Progenitor cell of endocrine pancreas (in vitro differentiated cells): ENCODE measurements at regions not wholly inside any gene's neighbourhood (a gene's known extent, or its start where the extent isn't known, plus 50 kb on each side); places are given as distances from the start of the nearest gene placed in this dataset.

Experiments used
- DNase-seq: peaks from one replicate; pipeline ENCODE4 v3.0.0; 2021; ENCODE audit warnings: low spot score; ENCODE audit not compliant: unreplicated experiment
- H3K27ac Mint-ChIP-seq: 2 replicates; pipeline ENCODE4 v1.8.0; 2021; ENCODE audit warnings: mild to moderate bottlenecking, moderate library complexity, mixed read lengths
- H3K27me3 Mint-ChIP-seq: 2 replicates; pipeline ENCODE4 v1.8.0; 2021; ENCODE audit warnings: mixed read lengths
- H3K36me3 Mint-ChIP-seq: 2 replicates; pipeline ENCODE4 v1.8.0; 2022; ENCODE audit warnings: mixed read lengths; ENCODE audit not compliant: insufficient read depth
- H3K4me1 Mint-ChIP-seq: 2 replicates; pipeline ENCODE4 v1.8.0; 2021; ENCODE audit warnings: low read depth, mixed read lengths
- H3K4me3 Mint-ChIP-seq: 2 replicates; pipeline ENCODE4 v1.8.0; 2021; ENCODE audit warnings: low read depth, mild to moderate bottlenecking, moderate library complexity, mixed read lengths
- H3K9me3 Mint-ChIP-seq: 2 replicates; pipeline ENCODE4 v1.8.0; 2021; ENCODE audit warnings: low read depth, mixed read lengths
- TF ChIP-seq, protein P1 (sequence below): fragments of 200-600 bp; sonication (generic); IDR thresholded peaks from one replicate; pipeline ENCODE4 v1.5.0; 2021; ENCODE audit warnings: antibody characterized with exemption, mild to moderate bottlenecking; ENCODE audit not compliant: unreplicated experiment

DNA sequence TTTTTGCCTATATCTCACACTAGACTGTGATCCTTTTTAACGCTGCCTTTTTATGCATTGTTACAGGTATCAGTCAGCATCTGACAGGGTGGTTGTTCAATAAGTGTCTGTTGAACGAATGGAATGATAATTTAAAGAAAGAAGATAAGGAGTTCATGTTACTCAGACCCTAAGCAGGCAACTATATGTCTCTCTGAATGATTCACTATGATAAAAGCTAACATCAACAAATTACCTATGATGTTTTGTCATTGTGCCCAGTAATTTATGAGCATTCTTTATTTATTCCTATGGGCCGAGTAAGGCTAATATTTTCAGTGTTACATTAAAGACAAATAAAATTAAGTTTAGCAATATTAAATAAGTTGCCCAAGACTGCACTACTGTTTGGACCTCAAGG, 435.0 kb upstream of the KIF2B start:
- H3K27me3 Mint-ChIP-seq = no peaks in the 10 kb centered on the region
- H3K36me3 Mint-ChIP-seq = no peaks in the 10 kb centered on the region
- peaks cover 4% of the 10 kb centered on the region for H3K4me1 Mint-ChIP-seq
- DNase-seq = no peak
- no peak overlapping the region for H3K4me3 Mint-ChIP-seq
- TF ChIP-seq, protein P1, sequence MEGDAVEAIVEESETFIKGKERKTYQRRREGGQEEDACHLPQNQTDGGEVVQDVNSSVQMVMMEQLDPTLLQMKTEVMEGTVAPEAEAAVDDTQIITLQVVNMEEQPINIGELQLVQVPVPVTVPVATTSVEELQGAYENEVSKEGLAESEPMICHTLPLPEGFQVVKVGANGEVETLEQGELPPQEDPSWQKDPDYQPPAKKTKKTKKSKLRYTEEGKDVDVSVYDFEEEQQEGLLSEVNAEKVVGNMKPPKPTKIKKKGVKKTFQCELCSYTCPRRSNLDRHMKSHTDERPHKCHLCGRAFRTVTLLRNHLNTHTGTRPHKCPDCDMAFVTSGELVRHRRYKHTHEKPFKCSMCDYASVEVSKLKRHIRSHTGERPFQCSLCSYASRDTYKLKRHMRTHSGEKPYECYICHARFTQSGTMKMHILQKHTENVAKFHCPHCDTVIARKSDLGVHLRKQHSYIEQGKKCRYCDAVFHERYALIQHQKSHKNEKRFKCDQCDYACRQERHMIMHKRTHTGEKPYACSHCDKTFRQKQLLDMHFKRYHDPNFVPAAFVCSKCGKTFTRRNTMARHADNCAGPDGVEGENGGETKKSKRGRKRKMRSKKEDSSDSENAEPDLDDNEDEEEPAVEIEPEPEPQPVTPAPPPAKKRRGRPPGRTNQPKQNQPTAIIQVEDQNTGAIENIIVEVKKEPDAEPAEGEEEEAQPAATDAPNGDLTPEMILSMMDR = no peak
- no peaks in the 10 kb centered on the region for H3K9me3 Mint-ChIP-seq
- no peak overlapping the region for H3K27ac Mint-ChIP-seq

GRCh38 chr17:53353919-53354351, 468.8 kb upstream of the KIF2B start:
- DNase-seq = no peak
- Mint-ChIP-seq H3K9me3 (peaks cover 4% of the 10 kb centered on the region), H3K36me3 (no peaks in the 10 kb centered on the region), H3K27ac (no peak overlapping the region), H3K27me3 (no peaks in the 10 kb centered on the region), H3K4me3 (no peak overlapping the region), H3K4me1 (no peaks in the 10 kb centered on the region)
- TF ChIP-seq, protein P1 = no peak

DNA sequence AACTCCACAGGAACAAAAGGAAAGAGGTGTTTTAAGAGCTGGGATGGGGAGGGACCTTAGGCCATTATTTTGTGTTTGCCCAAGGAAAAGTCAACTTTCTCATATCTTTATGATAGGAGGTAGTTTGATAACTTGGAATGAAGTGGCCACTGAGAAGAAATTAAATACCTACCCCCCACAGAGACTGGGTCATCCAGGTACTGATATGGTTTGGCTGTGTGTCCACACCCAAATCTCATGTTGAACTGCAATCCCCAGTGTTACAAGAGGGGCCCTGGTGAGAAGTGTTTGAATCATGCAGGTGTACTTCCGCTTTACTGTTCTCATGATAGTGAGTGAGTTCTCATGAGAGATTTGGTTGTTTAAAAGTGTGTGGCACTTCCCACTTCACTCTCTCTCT, 477.9 kb upstream of the KIF2B start:
- no peaks in the 10 kb centered on the region for H3K9me3 Mint-ChIP-seq

DNA sequence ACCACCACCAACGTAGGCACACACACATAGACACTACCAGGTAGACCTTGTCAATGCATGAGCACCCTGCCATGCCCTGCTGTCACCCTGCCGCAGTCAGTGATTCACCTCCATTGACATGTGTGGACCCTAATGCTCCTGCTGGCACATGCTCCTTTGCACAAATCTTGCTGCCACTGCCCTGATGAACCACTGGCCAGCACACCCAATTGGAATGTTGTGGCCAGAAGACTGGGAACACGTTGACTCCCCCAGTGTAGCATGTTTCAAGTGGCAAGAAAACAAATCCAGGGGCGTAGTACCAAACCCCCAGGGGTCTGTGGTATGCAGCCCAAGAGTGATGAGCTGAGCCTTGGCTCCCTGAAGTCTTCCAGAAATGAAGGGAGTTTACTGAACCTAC, 486.4 kb upstream of the KIF2B start:
- no peak overlapping the region for H3K27ac Mint-ChIP-seq
- TF ChIP-seq, protein P1 = no peak
- DNase-seq = no peak
- no peaks in the 10 kb centered on the region for H3K36me3 Mint-ChIP-seq
- no peaks in the 10 kb centered on the region for H3K4me1 Mint-ChIP-seq
- no peak overlapping the region for H3K4me3 Mint-ChIP-seq
- peaks cover 25% of the 10 kb centered on the region for H3K9me3 Mint-ChIP-seq
- H3K27me3 Mint-ChIP-seq = no peaks in the 10 kb centered on the region

More for the DNA sequence above, 477.9 kb upstream of the KIF2B start:
- Mint-ChIP-seq H3K27me3 (no peaks in the 10 kb centered on the region), H3K27ac (no peak overlapping the region), H3K36me3 (no peaks in the 10 kb centered on the region), H3K4me1 (peaks cover 1% of the 10 kb centered on the region), H3K4me3 (no peak overlapping the region)
- DNase-seq = no peak
- TF ChIP-seq, protein P1 = no peak

DNA sequence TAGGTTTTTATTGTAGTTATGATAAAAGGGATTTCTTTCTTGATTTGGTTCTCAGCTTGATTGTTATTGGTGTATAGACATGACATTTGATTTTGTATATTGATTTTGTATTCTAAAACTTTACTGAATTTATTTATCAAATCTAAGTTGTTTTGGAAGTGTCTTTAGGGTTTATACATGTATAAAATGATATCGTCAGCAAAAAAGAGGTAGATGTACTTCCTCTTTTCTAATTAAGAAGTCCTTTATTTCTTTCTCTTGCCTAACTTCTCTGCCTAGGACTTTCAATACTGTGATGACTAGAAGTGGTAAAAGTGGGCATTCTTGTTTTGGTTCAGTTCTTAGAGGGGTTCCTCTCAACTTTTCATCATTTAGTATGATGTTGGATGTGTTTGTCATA, 487.3 kb upstream of the KIF2B start:
- Mint-ChIP-seq H3K36me3 (no peaks in the 10 kb centered on the region), H3K9me3 (peaks cover 25% of the 10 kb centered on the region), H3K27me3 (no peaks in the 10 kb centered on the region), H3K27ac (no peak overlapping the region), H3K4me1 (no peaks in the 10 kb centered on the region), H3K4me3 (no peak overlapping the region)
- TF ChIP-seq, protein P1 = no peak
- no peak for DNase-seq
